OCI-LY1 (cell line): ENCODE measurements at regions not wholly inside any gene's neighbourhood (a gene's known extent, or its start where the extent isn't known, plus 50 kb on each side); places are given as distances from the start of the nearest gene placed in this dataset.

ENCODE experiments used
- H2AFZ ChIP-seq: fragments of 200-600 bp; sonication (generic), shearing (Covaris generic); 2 replicates; pipeline ENCODE4 v1.6.0; 2014; ENCODE audit warnings: antibody characterized with exemption, mild to moderate bottlenecking, low read length
- H3F3A ChIP-seq: fragments of 200-600 bp; sonication (generic), shearing (Covaris generic); 2 replicates; pipeline ENCODE4 v1.6.0; 2014; ENCODE audit warnings: mild to moderate bottlenecking, antibody characterized with exemption, low read length, moderate library complexity; ENCODE audit not compliant: insufficient read depth
- H3K27ac ChIP-seq: fragments of 200-600 bp; sonication (generic); 2 replicates; pipeline ENCODE4 v1.5.1; 2014; ENCODE audit warnings: low read length, mixed run types, mild to moderate bottlenecking, low read depth; ENCODE audit not compliant: poor library complexity, severe bottlenecking
- H3K27me3 ChIP-seq: fragments of 200-600 bp; sonication (generic); 2 replicates; pipeline ENCODE4 v1.6.0; 2014; ENCODE audit warnings: antibody characterized with exemption, mild to moderate bottlenecking, low read length, moderate library complexity; ENCODE audit not compliant: insufficient read depth
- H3K36me3 ChIP-seq: fragments of 200-600 bp; sonication (generic); 2 replicates; pipeline ENCODE4 v1.6.1; 2014; ENCODE audit warnings: mild to moderate bottlenecking, antibody characterized with exemption, low read length, moderate library complexity, mixed read lengths; ENCODE audit not compliant: insufficient read depth
- H3K4me1 ChIP-seq: fragments of 200-600 bp; sonication (generic); 2 replicates; pipeline ENCODE4 v1.5.1; 2014; ENCODE audit warnings: mild to moderate bottlenecking, low read length, moderate library complexity; ENCODE audit not compliant: insufficient read depth, severe bottlenecking
- H3K4me2 ChIP-seq: fragments of 200-600 bp; sonication (generic), shearing (Covaris generic); 2 replicates; pipeline ENCODE4 v1.6.1; 2014; ENCODE audit warnings: low read length
- H3K4me3 ChIP-seq: fragments of 200-600 bp; sonication (generic); 2 replicates; pipeline ENCODE4 v1.5.1; 2014; ENCODE audit warnings: low read length, low read depth, mild to moderate bottlenecking, mixed read lengths; ENCODE audit not compliant: poor library complexity, severe bottlenecking
- H3K79me2 ChIP-seq: fragments of 200-600 bp; shearing (Covaris generic); 2 replicates; pipeline ENCODE4 v1.6.1; 2016; ENCODE audit warnings: mixed run types, low read length, mixed read lengths; ENCODE audit not compliant: insufficient read depth
- H3K9ac ChIP-seq: fragments of 200-600 bp; sonication (generic), shearing (Covaris generic); 2 replicates; pipeline ENCODE4 v1.6.1; 2014; ENCODE audit warnings: mild to moderate bottlenecking, low read length, mixed read lengths
- H3K9me2 ChIP-seq: fragments of 200-600 bp; sonication (generic), shearing (Covaris generic); 2 replicates; pipeline ENCODE4 v1.6.1; 2014; ENCODE audit warnings: low read depth, mild to moderate bottlenecking, low read length, mixed read lengths
- H3K9me3 ChIP-seq: fragments of 200-600 bp; shearing (Covaris generic); 2 replicates; pipeline ENCODE4 v1.6.1; 2014; ENCODE audit warnings: low read length, mixed read lengths
- H4K20me1 ChIP-seq: fragments of 200-600 bp; sonication (generic), shearing (Covaris generic); 2 replicates; pipeline ENCODE4 v1.6.0; 2016; ENCODE audit warnings: mild to moderate bottlenecking, low read length; ENCODE audit not compliant: insufficient read depth
- EZH2 ChIP-seq: fragments of 200-600 bp; sonication (generic), shearing (Covaris generic); IDR thresholded peaks from 2 replicates; pipeline ENCODE4 v1.8.0; 2017; ENCODE audit warnings: borderline replicate concordance, mixed run types, mild to moderate bottlenecking, antibody characterized with exemption, low read length, moderate library complexity, mixed read lengths
- TF ChIP-seq, protein P1 (sequence below): fragments of 200-600 bp; sonication (generic), shearing (Covaris generic); IDR thresholded peaks from 2 replicates; pipeline ENCODE4 v1.5.1; 2017; ENCODE audit warnings: mild to moderate bottlenecking, antibody characterized with exemption, low read length, moderate library complexity, mixed read lengths

DNA sequence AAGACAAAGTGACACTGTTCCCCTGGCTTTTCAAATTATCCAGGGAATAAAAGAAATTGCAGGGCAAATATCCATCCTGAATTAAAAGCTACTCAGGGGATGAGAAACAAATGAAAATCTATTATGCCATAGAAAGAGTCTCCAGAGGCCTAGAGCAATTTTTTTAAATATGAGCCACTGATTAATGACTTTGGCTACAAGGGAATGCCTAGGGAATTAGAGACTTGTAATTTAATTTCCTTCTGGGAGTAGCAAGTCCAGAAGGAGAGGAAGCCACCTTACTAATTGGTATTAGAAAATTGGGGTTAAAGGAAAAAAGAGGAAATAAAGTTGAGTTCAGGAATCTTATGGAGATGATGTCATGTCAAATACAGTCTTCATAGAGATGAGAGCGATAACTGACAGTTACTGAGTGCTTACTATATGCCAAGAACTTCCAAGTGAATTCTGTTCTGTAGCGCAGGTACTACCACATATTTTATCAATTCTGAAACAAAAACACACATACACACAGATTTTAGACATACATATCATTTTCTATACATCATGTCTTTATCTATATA is 304.4 kb downstream of the DUSP6 start:
- H3K27ac ChIP-seq = no peak overlapping the region
- H3K9me2 ChIP-seq = no peaks in the 10 kb centered on the region
- H3F3A ChIP-seq = no peaks in the 10 kb centered on the region

DNA sequence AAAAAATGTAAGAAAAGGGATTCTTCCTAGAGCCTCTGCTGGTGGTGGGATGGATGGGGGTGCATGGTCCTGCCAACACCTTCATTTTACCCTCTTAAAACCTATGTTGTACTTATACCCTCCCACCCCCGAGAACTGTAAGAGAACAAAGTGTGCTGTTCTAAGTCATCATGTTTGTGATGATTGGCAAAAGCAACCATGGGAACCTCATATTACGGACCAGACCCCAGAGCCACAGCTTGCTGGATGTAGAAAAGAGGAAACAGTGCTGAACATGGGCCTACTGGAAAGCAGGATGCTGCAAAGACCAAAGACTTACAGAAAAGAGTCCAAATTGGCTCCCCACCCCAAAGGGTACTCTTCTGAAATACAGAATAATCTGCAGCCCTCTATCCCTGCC is 311.2 kb downstream of the DUSP6 start:
- Histone ChIP-seq H3K4me2 (no peak overlapping the region), H3K4me1 (no peaks in the 10 kb centered on the region), H2AFZ (no peak overlapping the region), H3K9me2 (no peaks in the 10 kb centered on the region), H3F3A (no peaks in the 10 kb centered on the region), H3K9ac (no peak overlapping the region), H3K36me3 (no peaks in the 10 kb centered on the region), H3K79me2 (no peaks in the 10 kb centered on the region), H3K27me3 (no peaks in the 10 kb centered on the region), H3K9me3 (no peaks in the 10 kb centered on the region), H3K4me3 (no peak overlapping the region), H3K27ac (no peak overlapping the region), H4K20me1 (no peaks in the 10 kb centered on the region)
- no peak for TF ChIP-seq EZH2
- TF ChIP-seq, protein P1, sequence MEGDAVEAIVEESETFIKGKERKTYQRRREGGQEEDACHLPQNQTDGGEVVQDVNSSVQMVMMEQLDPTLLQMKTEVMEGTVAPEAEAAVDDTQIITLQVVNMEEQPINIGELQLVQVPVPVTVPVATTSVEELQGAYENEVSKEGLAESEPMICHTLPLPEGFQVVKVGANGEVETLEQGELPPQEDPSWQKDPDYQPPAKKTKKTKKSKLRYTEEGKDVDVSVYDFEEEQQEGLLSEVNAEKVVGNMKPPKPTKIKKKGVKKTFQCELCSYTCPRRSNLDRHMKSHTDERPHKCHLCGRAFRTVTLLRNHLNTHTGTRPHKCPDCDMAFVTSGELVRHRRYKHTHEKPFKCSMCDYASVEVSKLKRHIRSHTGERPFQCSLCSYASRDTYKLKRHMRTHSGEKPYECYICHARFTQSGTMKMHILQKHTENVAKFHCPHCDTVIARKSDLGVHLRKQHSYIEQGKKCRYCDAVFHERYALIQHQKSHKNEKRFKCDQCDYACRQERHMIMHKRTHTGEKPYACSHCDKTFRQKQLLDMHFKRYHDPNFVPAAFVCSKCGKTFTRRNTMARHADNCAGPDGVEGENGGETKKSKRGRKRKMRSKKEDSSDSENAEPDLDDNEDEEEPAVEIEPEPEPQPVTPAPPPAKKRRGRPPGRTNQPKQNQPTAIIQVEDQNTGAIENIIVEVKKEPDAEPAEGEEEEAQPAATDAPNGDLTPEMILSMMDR = no peak

More for the DNA sequence above, 304.4 kb downstream of the DUSP6 start:
- Histone ChIP-seq H3K9ac (no peak overlapping the region), H2AFZ (no peak overlapping the region), H4K20me1 (no peaks in the 10 kb centered on the region), H3K4me3 (no peak overlapping the region), H3K36me3 (no peaks in the 10 kb centered on the region), H3K4me1 (no peaks in the 10 kb centered on the region), H3K9me3 (no peaks in the 10 kb centered on the region), H3K4me2 (no peak overlapping the region), H3K27me3 (no peaks in the 10 kb centered on the region), H3K79me2 (no peaks in the 10 kb centered on the region)
- TF ChIP-seq, protein P1 = no peak
- no peak for TF ChIP-seq EZH2

DNA sequence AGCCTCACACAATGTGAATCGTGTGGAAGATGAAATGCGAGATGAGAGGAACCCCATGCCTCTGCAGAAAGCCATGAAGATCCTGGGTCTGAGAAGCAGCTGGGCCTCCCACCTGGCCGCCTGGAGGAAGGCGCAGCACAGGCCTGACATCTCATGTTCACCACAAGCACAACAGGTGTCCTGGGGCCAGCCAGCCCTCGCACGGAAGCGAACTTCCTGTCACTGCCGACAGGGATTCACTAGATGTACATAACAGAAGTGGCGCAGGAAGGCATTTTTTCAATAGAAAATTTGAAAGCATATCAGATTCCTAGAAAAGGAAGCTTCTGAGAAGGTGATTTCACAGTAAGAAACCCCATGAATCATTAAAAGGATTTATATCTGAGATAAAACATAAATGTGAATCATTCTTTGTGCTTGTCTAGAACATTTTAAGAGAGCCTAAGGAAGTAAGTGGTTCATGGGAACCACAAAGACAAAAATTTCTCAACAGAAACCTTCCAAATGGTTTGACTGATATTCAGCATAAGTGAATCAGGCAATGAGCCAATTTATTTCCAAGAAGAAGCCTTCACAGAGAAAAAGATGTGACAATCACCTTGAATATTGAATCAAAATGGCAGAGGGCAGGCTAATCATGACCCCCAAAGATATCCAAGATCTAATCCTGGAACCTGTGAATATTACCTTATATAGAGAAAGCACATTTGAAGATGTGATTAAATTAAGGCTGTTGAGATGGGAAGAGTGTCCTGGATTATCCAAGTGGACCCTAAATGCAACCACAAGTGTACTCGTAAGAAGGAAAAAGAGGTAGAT is 311.9 kb downstream of the DUSP6 start:
- H2AFZ ChIP-seq = no peak overlapping the region
- no peak overlapping the region for H3K9ac ChIP-seq
- no peak overlapping the region for H3K4me3 ChIP-seq
- no peaks in the 10 kb centered on the region for H3K27me3 ChIP-seq
- H3K27ac ChIP-seq = no peak overlapping the region
- no peaks in the 10 kb centered on the region for H4K20me1 ChIP-seq
- H3K79me2 ChIP-seq = no peaks in the 10 kb centered on the region
- no peaks in the 10 kb centered on the region for H3F3A ChIP-seq
- H3K4me2 ChIP-seq = no peak overlapping the region
- TF ChIP-seq, protein P1 = no peak
- no peak for TF ChIP-seq EZH2
- no peaks in the 10 kb centered on the region for H3K4me1 ChIP-seq
- no peaks in the 10 kb centered on the region for H3K36me3 ChIP-seq
- H3K9me3 ChIP-seq = no peaks in the 10 kb centered on the region
- no peaks in the 10 kb centered on the region for H3K9me2 ChIP-seq
